K562 (cell line): ENCODE measurements at regions not wholly inside any gene's neighbourhood (a gene's known extent, or its start where the extent isn't known, plus 50 kb on each side); places are given as distances from the start of the nearest gene placed in this dataset.

ENCODE experiments used
- ATAC-seq: fragments of 200-7000 bp; cut with Tn5 transposase; 3 replicates; pipeline ENCODE4 v1.9.1; 2020; ENCODE audit warnings: moderate library complexity
- BruUV-seq: library from RNA; stranded (reverse); fragments of 400-500 nt; replicated peaks from 2 replicates; lab custom pipeline; 2021; lab: Mats Ljungman, UMichigan
- CTCF ChIA-PET: fragments of 300-600 bp; formaldehyde crosslinking; extraction: SDS; loops from one replicate; lab custom pipeline; 2021; ENCODE audit warnings: low intra/inter-chr PET ratio; lab: Yijun Ruan, JAX
- POLR2A ChIA-PET: fragments of 300-600, 350-650 bp; sonication (Branson Sonifier 250); formaldehyde crosslinking; extraction: SDS; loops from one replicate; lab custom pipeline; 2021; ENCODE audit warnings: antibody characterized with exemption, inconsistent platforms; lab: Yijun Ruan, JAX
- DNase-seq, 4 experiments: peaks; one replicate each; pipeline versions ENCODE4 v3.0.0 to v3.0.0-alpha.2; 2011 to 2018; ENCODE audit warnings: low spot score in 3 of 4, mixed read lengths in 3 of 4; ENCODE audit errors: extremely low read depth in 1 of 4
- FAIRE-seq: peaks from 2 replicates; lab custom pipeline; 2011; peaks lifted over from hg19 to GRCh38; lab: Jason Lieb, UNC
- H2AFZ ChIP-seq: 2 replicates; pipeline ENCODE4 v1.6.0; 2011; ENCODE audit warnings: low read depth, low read length, control low read depth, inconsistent platforms
- H3K27ac ChIP-seq: fragments of 200-600 bp; 3 replicates; pipeline ENCODE4 v1.8.0; 2011; ENCODE audit warnings: low read depth, mild to moderate bottlenecking, control low read depth, inconsistent platforms, low read length, moderate library complexity, mixed read lengths; ENCODE audit errors: extremely low read depth
- H3K27me3 ChIP-seq, 2 experiments: fragments of 300-600 bp in 1 of 2; 2 replicates in 1 of 2; 3 replicates in 1 of 2; pipeline versions ENCODE4 v1.6.0 to v1.8.0; 2011; ENCODE audit warnings: inconsistent platforms in 2 of 2, low read length in 2 of 2, mild to moderate bottlenecking in 1 of 2, mixed read lengths in 1 of 2, moderate library complexity in 1 of 2; ENCODE audit not compliant: control insufficient read depth in 2 of 2, insufficient read depth in 2 of 2
- H3K36me3 ChIP-seq: fragments of 300-600 bp; 3 replicates; pipeline ENCODE4 v1.8.0; 2011; ENCODE audit warnings: mild to moderate bottlenecking, low read length, inconsistent platforms; ENCODE audit not compliant: control insufficient read depth, insufficient read depth
- H3K4me1 ChIP-seq, 2 experiments: fragments of 200-600 bp in 1 of 2; replicated peaks in 1 of 2; 2 replicates in 1 of 2; 3 replicates in 1 of 2; pipeline versions ENCODE4 v1.5.1 to v1.8.0; 2011; ENCODE audit warnings: inconsistent platforms in 2 of 2, low read length in 2 of 2, mild to moderate bottlenecking in 1 of 2, mixed read lengths in 1 of 2, moderate library complexity in 1 of 2; ENCODE audit not compliant: control insufficient read depth in 2 of 2, insufficient read depth in 2 of 2
- H3K4me2 ChIP-seq: 2 replicates; pipeline ENCODE4 v1.6.1; 2011; ENCODE audit warnings: low read length, control low read depth, inconsistent platforms, mixed read lengths; ENCODE audit not compliant: insufficient read depth
- H3K4me3 ChIP-seq: fragments of 200-600 bp; sonication (generic), shearing (Covaris generic); 2 replicates; pipeline ENCODE4 v1.5.1; 2016; ENCODE audit warnings: control low read depth, inconsistent platforms
- H3K79me2 ChIP-seq: fragments of 200-600 bp; 3 replicates; pipeline ENCODE4 v1.8.0; 2011; ENCODE audit warnings: low read length, inconsistent platforms; ENCODE audit not compliant: control insufficient read depth, insufficient read depth
- H3K9ac ChIP-seq, 2 experiments: 2 replicates each; pipeline versions ENCODE4 v1.6.0 to v1.6.1; 2011; ENCODE audit warnings: low read depth in 2 of 2, low read length in 2 of 2, control low read depth in 1 of 2, inconsistent platforms in 1 of 2, mild to moderate bottlenecking in 1 of 2, mixed read lengths in 1 of 2; ENCODE audit not compliant: insufficient read depth in 1 of 2
- H3K9me1 ChIP-seq: one replicate; pipeline ENCODE4 v1.6.0; 2011; ENCODE audit warnings: inconsistent platforms, mild to moderate bottlenecking, low read length, moderate library complexity; ENCODE audit not compliant: control insufficient read depth, insufficient read depth
- H3K9me3 ChIP-seq: replicated peaks from 2 replicates; pipeline ENCODE4 v1.5.1; 2011; ENCODE audit warnings: low read depth, low read length, inconsistent platforms; ENCODE audit not compliant: control insufficient read depth, insufficient read depth
- H4K20me1 ChIP-seq: replicated peaks from 2 replicates; pipeline ENCODE4 v1.6.1; 2011; ENCODE audit warnings: low read length, inconsistent platforms, mixed read lengths; ENCODE audit not compliant: control insufficient read depth, insufficient read depth
- CHD4 ChIP-seq: fragments of 200-600 bp; sonication (generic); IDR thresholded peaks from 3 replicates; pipeline ENCODE4 v1.6.1; 2012; ENCODE audit warnings: low read depth, mild to moderate bottlenecking, mixed read lengths, low read length, inconsistent platforms; ENCODE audit not compliant: insufficient read depth, insufficient replicate concordance, poor library complexity, severe bottlenecking
- E2F3 ChIP-seq: fragments of 250-450 bp; sonication (Bioruptor Pico); IDR thresholded peaks from 2 replicates; pipeline ENCODE4 v1.4.0; 2020; ENCODE audit warnings: mild to moderate bottlenecking
- ELF4 ChIP-seq: fragments of 450-650 bp; formaldehyde crosslinking; IDR thresholded peaks from 2 replicates; pipeline ENCODE4 v1.4.0; 2022; ENCODE audit warnings: missing genetic modification characterization
- WGBS: fragments of 100-300 bp; shearing (Covaris generic); methylation state at CpG from one replicate; pipeline ENCODE4 v1.1.6; 2016; ENCODE audit warnings: low coverage, mixed read lengths; ENCODE audit not compliant: insufficient coverage; ENCODE audit errors: missing lambda C conversion rate; 5-methylcytosine and 5-hydroxymethylcytosine counted together
- in situ Hi-C: fragments of 300-500 bp; cut with MboI; formaldehyde crosslinking; loops from 4 replicates; pipeline ENCODE4 v1.15.0; 2018; ENCODE audit warnings: inconsistent platforms, mixed read lengths
- intact Hi-C: fragments of 100-400 bp; cut with micrococcal nuclease; formaldehyde crosslinking; loops from 2 replicates; pipeline ENCODE4 v1.14.2; 2022
- TF ChIP-seq, protein P1 (sequence below): fragments of 250-450 bp; sonication (Bioruptor Pico); IDR thresholded peaks from 2 replicates; pipeline ENCODE4 v1.4.0; 2020; ENCODE audit warnings: borderline replicate concordance

DNA sequence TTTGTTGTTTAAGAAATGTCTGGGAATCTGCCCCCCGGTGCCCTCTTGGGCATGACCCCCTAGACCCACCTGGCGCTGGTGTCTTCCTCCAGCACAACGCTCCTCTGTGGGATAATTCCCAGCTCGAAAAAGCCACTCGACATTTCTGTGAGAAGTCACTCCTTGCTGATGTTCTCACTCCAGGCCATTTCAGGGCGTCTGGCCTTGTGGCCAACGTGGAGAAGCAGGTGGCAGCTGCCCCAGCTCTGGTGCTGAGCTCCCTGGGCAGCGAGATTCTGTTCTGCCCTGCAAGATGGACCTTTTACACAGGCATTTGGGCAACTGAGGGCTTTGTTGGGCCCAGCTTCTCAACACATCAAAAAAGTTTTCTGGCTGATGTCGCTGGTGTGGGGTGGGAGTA lies 147.7 kb upstream of the WNT4 start:
- in situ Hi-C loops, result no loop called here
- 42% methylated on average over 8 of the region's 9 CpGs for WGBS
- ATAC-seq, result no peak
- TF ChIP-seq ELF4 (CRISPR knock-in tag) (no peak), E2F3 (CRISPR knock-in tag) (no peak), CHD4 (no peak)
- TF ChIP-seq, protein P1, sequence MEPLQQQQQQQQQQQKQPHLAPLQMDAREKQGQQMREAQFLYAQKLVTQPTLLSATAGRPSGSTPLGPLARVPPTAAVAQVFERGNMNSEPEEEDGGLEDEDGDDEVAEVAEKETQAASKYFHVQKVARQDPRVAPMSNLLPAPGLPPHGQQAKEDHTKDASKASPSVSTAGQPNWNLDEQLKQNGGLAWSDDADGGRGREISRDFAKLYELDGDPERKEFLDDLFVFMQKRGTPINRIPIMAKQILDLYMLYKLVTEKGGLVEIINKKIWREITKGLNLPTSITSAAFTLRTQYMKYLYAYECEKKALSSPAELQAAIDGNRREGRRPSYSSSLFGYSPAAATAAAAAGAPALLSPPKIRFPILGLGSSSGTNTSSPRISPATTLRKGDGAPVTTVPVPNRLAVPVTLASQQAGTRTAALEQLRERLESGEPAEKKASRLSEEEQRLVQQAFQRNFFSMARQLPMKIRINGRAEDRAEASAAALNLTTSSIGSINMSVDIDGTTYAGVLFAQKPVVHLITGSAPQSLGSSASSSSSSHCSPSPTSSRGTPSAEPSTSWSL (CRISPR knock-in tag), result no peak
- TF ChIP-seq, all 486 proteins: peak for 0
- H2AFZ ChIP-seq, result no peak overlapping the region
- FAIRE-seq (no peak), DNase-seq (no peak)
- H3K4me2 ChIP-seq, result no peak overlapping the region
- intact Hi-C loops, result no loop called here
- no peaks in the 10 kb centered on the region for H3K9me1 ChIP-seq
- H3K9ac ChIP-seq, result no peak overlapping the region
- H3K27me3 ChIP-seq, result no peaks in the 10 kb centered on the region; a peak in 1 of 5 replicates
- CTCF ChIA-PET, result no interaction called here
- H4K20me1 ChIP-seq, result no peaks in the 10 kb centered on the region
- no TSS peak for BruUV-seq
- H3K79me2 ChIP-seq, result no peaks in the 10 kb centered on the region
- peaks cover 11 to 15% of the 10 kb centered on the region in 2 experiments for H3K4me1 ChIP-seq
- no peak overlapping the region for H3K27ac ChIP-seq
- H3K36me3 ChIP-seq, result no peaks in the 10 kb centered on the region
- POLR2A ChIA-PET, result interaction anchor here (0.7 kb wide), 1 partner anchor 42 kb away, joined by 5 read pairs; no protein-coding TSS in a partner anchor
- H3K4me3 ChIP-seq, result no peak overlapping the region
- H3K9me3 ChIP-seq, result no peaks in the 10 kb centered on the region
